ENCODE measurements at regions not wholly inside any gene's neighbourhood (a gene's known extent, or its start where the extent isn't known, plus 50 kb on each side); places are given as distances from the start of the nearest gene placed in this dataset.

GRCh38 chr1:39086865-39087409 lies 60.8 kb downstream of the NDUFS5 start:
- TF ChIP-seq, protein P1, sequence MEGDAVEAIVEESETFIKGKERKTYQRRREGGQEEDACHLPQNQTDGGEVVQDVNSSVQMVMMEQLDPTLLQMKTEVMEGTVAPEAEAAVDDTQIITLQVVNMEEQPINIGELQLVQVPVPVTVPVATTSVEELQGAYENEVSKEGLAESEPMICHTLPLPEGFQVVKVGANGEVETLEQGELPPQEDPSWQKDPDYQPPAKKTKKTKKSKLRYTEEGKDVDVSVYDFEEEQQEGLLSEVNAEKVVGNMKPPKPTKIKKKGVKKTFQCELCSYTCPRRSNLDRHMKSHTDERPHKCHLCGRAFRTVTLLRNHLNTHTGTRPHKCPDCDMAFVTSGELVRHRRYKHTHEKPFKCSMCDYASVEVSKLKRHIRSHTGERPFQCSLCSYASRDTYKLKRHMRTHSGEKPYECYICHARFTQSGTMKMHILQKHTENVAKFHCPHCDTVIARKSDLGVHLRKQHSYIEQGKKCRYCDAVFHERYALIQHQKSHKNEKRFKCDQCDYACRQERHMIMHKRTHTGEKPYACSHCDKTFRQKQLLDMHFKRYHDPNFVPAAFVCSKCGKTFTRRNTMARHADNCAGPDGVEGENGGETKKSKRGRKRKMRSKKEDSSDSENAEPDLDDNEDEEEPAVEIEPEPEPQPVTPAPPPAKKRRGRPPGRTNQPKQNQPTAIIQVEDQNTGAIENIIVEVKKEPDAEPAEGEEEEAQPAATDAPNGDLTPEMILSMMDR (tag by site-specific recombination; IDR thresholded peaks at IDR 0.05) = no peak
- TF ChIP-seq ZNF416 (tag by site-specific recombination; IDR thresholded peaks at IDR 0.05) (no peak), ZNF501 (tag by site-specific recombination; IDR thresholded peaks at IDR 0.05) (no peak), YY1 (tag by site-specific recombination; IDR thresholded peaks at IDR 0.05) (no peak), ZNF184 (tag by site-specific recombination; IDR thresholded peaks at IDR 0.05) (no peak), ZNF175 (tag by site-specific recombination; IDR thresholded peaks at IDR 0.05) (no peak), MZF1 (tag by site-specific recombination; IDR thresholded peaks at IDR 0.05; ENCODE audit: borderline replicate concordance) (no peak), ZNF10 (tag by site-specific recombination; IDR thresholded peaks at IDR 0.05) (no peak)
